Neural cell (in vitro differentiated cells): ENCODE measurements at regions not wholly inside any gene's neighbourhood (a gene's known extent, or its start where the extent isn't known, plus 50 kb on each side); places are given as distances from the start of the nearest gene placed in this dataset.

ENCODE experiments used
- H2AFZ ChIP-seq: fragments of 200-600, 300-800 bp; sonication (generic), shearing (Covaris generic); 2 replicates; pipeline ENCODE4 v1.6.0; 2014; ENCODE audit warnings: low read depth, mild to moderate bottlenecking, antibody characterized with exemption, low read length, moderate library complexity
- H3F3A ChIP-seq: fragments of 200-600 bp; shearing (Covaris generic); 2 replicates; pipeline ENCODE4 v1.6.1; 2016; ENCODE audit warnings: mild to moderate bottlenecking, moderate library complexity, mixed read lengths, antibody characterized with exemption, low read length; ENCODE audit not compliant: insufficient read depth, poor library complexity, severe bottlenecking
- H3K27ac ChIP-seq: fragments of 200-600, 300-800 bp; sonication (generic), shearing (Covaris generic); 2 replicates; pipeline ENCODE4 v1.5.1; 2014; ENCODE audit warnings: mild to moderate bottlenecking, low read length, moderate library complexity
- H3K27me3 ChIP-seq: fragments of 300-800, 200-600 bp; sonication (generic), shearing (Covaris generic); 2 replicates; pipeline ENCODE4 v1.6.0; 2014; ENCODE audit warnings: mild to moderate bottlenecking, low read depth, low read length, moderate library complexity; ENCODE audit not compliant: insufficient read depth
- H3K36me3 ChIP-seq: fragments of 300-800, 200-600 bp; sonication (generic), shearing (Covaris generic); 2 replicates; pipeline ENCODE4 v1.5.1; 2014; ENCODE audit warnings: mild to moderate bottlenecking, antibody characterized with exemption, low read length, moderate library complexity; ENCODE audit not compliant: insufficient read depth
- H3K4me2 ChIP-seq: fragments of 300-800, 200-600 bp; sonication (generic), shearing (Covaris generic); 2 replicates; pipeline ENCODE4 v1.6.0; 2014; ENCODE audit warnings: mild to moderate bottlenecking, low read length
- H3K4me3 ChIP-seq: fragments of 300-800, 200-600 bp; sonication (generic), shearing (Covaris generic); 2 replicates; pipeline ENCODE4 v1.5.1; 2014; ENCODE audit warnings: mild to moderate bottlenecking, low read length, moderate library complexity
- H3K79me2 ChIP-seq: fragments of 200-600 bp; shearing (Covaris generic); replicated peaks from 2 replicates; pipeline ENCODE4 v1.6.0; 2014; ENCODE audit warnings: mild to moderate bottlenecking, low read length, moderate library complexity; ENCODE audit not compliant: insufficient read depth
- H3K9ac ChIP-seq: fragments of 300-800, 200-600 bp; sonication (generic), shearing (Covaris generic); 2 replicates; pipeline ENCODE4 v1.6.1; 2016; ENCODE audit warnings: mild to moderate bottlenecking, low read length, mixed read lengths
- H3K9me2 ChIP-seq: fragments of 200-600 bp; shearing (Covaris generic); 2 replicates; pipeline ENCODE4 v1.6.1; 2016; ENCODE audit warnings: mild to moderate bottlenecking, low read length, mixed read lengths; ENCODE audit not compliant: insufficient read depth
- H3K9me3 ChIP-seq: fragments of 200-600, 300-800 bp; sonication (generic), shearing (Covaris generic); 2 replicates; pipeline ENCODE4 v1.6.1; 2016; ENCODE audit warnings: mild to moderate bottlenecking, mixed run types, low read length, moderate library complexity, mixed read lengths
- H4K20me1 ChIP-seq: fragments of 200-600 bp; shearing (Covaris generic); 2 replicates; pipeline ENCODE4 v1.6.1; 2016; ENCODE audit warnings: mild to moderate bottlenecking, mixed run types; ENCODE audit not compliant: insufficient read depth
- EP300 ChIP-seq: fragments of 450-650 bp; conservative IDR thresholded peaks from 2 replicates; pipeline ENCODE4 v1.6.1; 2014; ENCODE audit warnings: antibody characterized with exemption, mild to moderate bottlenecking, moderate library complexity; ENCODE audit not compliant: poor library complexity, severe bottlenecking
- EZH2 ChIP-seq: fragments of 200-600, 300-800 bp; shearing (Covaris generic), sonication (generic); IDR thresholded peaks from 2 replicates; pipeline ENCODE4 v1.6.1; 2014; ENCODE audit warnings: antibody characterized with exemption, low read length, borderline replicate concordance, mild to moderate bottlenecking; ENCODE audit not compliant: insufficient read depth, poor library complexity, severe bottlenecking
- MXI1 ChIP-seq: fragments of 450-650 bp; conservative IDR thresholded peaks from 2 replicates; pipeline ENCODE4 v1.6.1; 2014; ENCODE audit warnings: antibody characterized with exemption, mild to moderate bottlenecking; ENCODE audit not compliant: poor library complexity, severe bottlenecking
- POLR2AphosphoS5 ChIP-seq: IDR thresholded peaks from 2 replicates; pipeline ENCODE4 v1.6.1; 2012
- RAD21 ChIP-seq: fragments of 450-650 bp; conservative IDR thresholded peaks from 2 replicates; pipeline ENCODE4 v1.6.1; 2014; ENCODE audit warnings: antibody characterized with exemption, mild to moderate bottlenecking, moderate library complexity
- SMC3 ChIP-seq: fragments of 450-650 bp; conservative IDR thresholded peaks from 2 replicates; pipeline ENCODE4 v1.6.1; 2014; ENCODE audit warnings: antibody characterized with exemption, mild to moderate bottlenecking, moderate library complexity; ENCODE audit not compliant: poor library complexity
- TAF1 ChIP-seq: IDR thresholded peaks from 2 replicates; pipeline ENCODE4 v1.6.1; 2012; ENCODE audit warnings: low read depth
- TF ChIP-seq, protein P1 (sequence below): fragments of 450-650 bp; IDR thresholded peaks from 2 replicates; pipeline ENCODE4 v1.5.1; 2014; ENCODE audit warnings: antibody characterized with exemption, mild to moderate bottlenecking, moderate library complexity; ENCODE audit not compliant: poor library complexity, severe bottlenecking
- TF ChIP-seq, protein P2 (sequence below): IDR thresholded peaks from 2 replicates; pipeline ENCODE4 v1.6.1; 2012; ENCODE audit warnings: borderline replicate concordance

DNA sequence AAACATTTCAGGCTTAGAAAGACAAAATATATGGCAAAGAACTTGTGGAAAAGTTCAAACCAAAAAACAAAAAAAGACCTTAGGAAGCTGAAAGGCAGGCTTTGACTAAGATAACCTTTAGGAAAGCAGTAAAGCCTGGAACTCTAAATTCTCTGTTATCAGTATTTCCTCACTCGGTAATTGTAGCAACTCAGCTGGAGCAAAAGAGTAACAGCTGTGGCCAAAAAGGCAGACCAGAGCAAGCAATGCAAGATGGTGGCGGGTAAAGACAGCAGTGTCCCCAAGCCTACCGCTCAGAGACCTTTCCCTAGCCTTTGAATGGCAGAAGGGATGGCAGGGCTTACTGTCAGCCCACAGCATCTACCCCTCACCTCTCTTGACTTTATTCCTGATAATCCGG is 63.1 kb upstream of the KLHL13 start:
- Histone ChIP-seq H3K9me2 (no peaks in the 10 kb centered on the region), H3K27ac (no peak overlapping the region), H4K20me1 (no peaks in the 10 kb centered on the region), H3F3A (no peaks in the 10 kb centered on the region), H3K79me2 (no peaks in the 10 kb centered on the region), H3K36me3 (no peaks in the 10 kb centered on the region), H3K9me3 (no peaks in the 10 kb centered on the region), H3K9ac (no peak overlapping the region), H3K4me3 (no peak overlapping the region), H2AFZ (no peak overlapping the region), H3K27me3 (no peaks in the 10 kb centered on the region), H3K4me2 (no peak overlapping the region)
- TF ChIP-seq RAD21 (no peak), SMC3 (no peak), TAF1 (no peak), EZH2 (no peak), MXI1 (no peak), EP300 (no peak), POLR2AphosphoS5 (no peak)
- TF ChIP-seq, protein P1, sequence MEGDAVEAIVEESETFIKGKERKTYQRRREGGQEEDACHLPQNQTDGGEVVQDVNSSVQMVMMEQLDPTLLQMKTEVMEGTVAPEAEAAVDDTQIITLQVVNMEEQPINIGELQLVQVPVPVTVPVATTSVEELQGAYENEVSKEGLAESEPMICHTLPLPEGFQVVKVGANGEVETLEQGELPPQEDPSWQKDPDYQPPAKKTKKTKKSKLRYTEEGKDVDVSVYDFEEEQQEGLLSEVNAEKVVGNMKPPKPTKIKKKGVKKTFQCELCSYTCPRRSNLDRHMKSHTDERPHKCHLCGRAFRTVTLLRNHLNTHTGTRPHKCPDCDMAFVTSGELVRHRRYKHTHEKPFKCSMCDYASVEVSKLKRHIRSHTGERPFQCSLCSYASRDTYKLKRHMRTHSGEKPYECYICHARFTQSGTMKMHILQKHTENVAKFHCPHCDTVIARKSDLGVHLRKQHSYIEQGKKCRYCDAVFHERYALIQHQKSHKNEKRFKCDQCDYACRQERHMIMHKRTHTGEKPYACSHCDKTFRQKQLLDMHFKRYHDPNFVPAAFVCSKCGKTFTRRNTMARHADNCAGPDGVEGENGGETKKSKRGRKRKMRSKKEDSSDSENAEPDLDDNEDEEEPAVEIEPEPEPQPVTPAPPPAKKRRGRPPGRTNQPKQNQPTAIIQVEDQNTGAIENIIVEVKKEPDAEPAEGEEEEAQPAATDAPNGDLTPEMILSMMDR: no peak
- TF ChIP-seq, protein P2, sequence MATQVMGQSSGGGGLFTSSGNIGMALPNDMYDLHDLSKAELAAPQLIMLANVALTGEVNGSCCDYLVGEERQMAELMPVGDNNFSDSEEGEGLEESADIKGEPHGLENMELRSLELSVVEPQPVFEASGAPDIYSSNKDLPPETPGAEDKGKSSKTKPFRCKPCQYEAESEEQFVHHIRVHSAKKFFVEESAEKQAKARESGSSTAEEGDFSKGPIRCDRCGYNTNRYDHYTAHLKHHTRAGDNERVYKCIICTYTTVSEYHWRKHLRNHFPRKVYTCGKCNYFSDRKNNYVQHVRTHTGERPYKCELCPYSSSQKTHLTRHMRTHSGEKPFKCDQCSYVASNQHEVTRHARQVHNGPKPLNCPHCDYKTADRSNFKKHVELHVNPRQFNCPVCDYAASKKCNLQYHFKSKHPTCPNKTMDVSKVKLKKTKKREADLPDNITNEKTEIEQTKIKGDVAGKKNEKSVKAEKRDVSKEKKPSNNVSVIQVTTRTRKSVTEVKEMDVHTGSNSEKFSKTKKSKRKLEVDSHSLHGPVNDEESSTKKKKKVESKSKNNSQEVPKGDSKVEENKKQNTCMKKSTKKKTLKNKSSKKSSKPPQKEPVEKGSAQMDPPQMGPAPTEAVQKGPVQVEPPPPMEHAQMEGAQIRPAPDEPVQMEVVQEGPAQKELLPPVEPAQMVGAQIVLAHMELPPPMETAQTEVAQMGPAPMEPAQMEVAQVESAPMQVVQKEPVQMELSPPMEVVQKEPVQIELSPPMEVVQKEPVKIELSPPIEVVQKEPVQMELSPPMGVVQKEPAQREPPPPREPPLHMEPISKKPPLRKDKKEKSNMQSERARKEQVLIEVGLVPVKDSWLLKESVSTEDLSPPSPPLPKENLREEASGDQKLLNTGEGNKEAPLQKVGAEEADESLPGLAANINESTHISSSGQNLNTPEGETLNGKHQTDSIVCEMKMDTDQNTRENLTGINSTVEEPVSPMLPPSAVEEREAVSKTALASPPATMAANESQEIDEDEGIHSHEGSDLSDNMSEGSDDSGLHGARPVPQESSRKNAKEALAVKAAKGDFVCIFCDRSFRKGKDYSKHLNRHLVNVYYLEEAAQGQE: no peak

DNA sequence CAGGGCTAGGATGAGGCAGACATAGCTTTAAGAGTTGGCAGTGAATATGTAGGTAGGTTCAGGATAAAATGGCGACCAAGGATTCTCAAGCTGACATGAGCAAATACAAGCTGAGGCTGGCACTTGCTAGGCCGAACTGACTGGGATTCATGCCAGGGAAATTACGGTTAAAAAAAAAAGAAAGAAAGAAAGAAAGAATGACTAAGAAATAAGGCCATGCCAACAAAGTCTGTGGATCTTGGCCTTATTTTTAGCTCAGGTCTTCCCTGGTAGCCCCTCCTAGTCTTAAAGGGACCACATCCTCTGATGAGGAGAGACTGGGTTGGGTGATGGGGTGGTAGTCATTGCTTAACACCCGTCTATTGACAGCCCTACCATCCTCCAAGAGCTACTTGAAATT is 64.4 kb upstream of the KLHL13 start:
- TF ChIP-seq EP300: no peak
- TF ChIP-seq MXI1: no peak
- no peak for TF ChIP-seq EZH2
- no peak for TF ChIP-seq POLR2AphosphoS5
- TF ChIP-seq SMC3: no peak
- Histone ChIP-seq H3K4me3 (no peak overlapping the region), H3K36me3 (no peaks in the 10 kb centered on the region), H3F3A (no peaks in the 10 kb centered on the region), H2AFZ (no peak overlapping the region), H3K9me3 (no peaks in the 10 kb centered on the region), H3K27ac (no peak overlapping the region), H3K27me3 (no peaks in the 10 kb centered on the region), H3K79me2 (no peaks in the 10 kb centered on the region), H3K4me2 (no peak overlapping the region), H3K9ac (no peak overlapping the region), H4K20me1 (no peaks in the 10 kb centered on the region), H3K9me2 (no peaks in the 10 kb centered on the region)

DNA sequence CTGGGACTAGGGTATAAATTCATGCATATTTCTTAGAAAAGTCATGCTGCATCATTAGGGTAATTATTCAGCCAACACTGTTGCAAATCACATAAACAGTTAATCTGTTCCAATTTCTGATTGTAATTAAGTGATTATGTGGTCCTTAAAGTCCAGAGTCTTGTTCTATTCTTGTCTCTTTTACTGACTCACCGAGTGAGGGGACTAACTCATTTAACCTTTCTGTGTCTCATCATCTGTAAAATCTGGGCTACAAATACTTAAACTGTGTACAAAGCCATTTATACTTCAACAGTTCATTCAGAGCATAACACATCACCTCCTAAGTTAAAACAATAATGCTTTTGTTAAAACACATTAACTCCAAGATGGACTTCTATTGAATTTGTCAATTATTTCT is 65.4 kb upstream of the KLHL13 start:
- no peak overlapping the region for H3K4me3 ChIP-seq
- no peaks in the 10 kb centered on the region for H4K20me1 ChIP-seq
- TF ChIP-seq TAF1 (no peak), MXI1 (no peak), SMC3 (no peak)
- TF ChIP-seq, protein P2: no peak
- no peaks in the 10 kb centered on the region for H3K9me3 ChIP-seq
- H3F3A ChIP-seq: no peaks in the 10 kb centered on the region
- H2AFZ ChIP-seq: no peak overlapping the region
- no peak overlapping the region for H3K27ac ChIP-seq
- no peaks in the 10 kb centered on the region for H3K27me3 ChIP-seq
- H3K9me2 ChIP-seq: no peaks in the 10 kb centered on the region
- no peaks in the 10 kb centered on the region for H3K36me3 ChIP-seq
- H3K4me2 ChIP-seq: no peak overlapping the region
- no peaks in the 10 kb centered on the region for H3K79me2 ChIP-seq
- no peak overlapping the region for H3K9ac ChIP-seq
